Lower lobe of right lung (tissue), 2 donors: ENCODE measurements at regions not wholly inside any gene's neighbourhood (a gene's known extent, or its start where the extent isn't known, plus 50 kb on each side); places are given as distances from the start of the nearest gene placed in this dataset.

Experiments
- ATAC-seq, 2 donors: fragments of 200-7000 bp; cut with Tn5 transposase; one replicate each; pipeline ENCODE4 v1.9.1; 2020 to 2022; ENCODE audit warnings: mild to moderate bottlenecking in 2 of 2, moderate library complexity in 2 of 2
- DNase-seq: peaks from one replicate; pipeline ENCODE4 v3.0.0-alpha.2; 2020
- H3K27ac ChIP-seq: fragments of 200-600 bp; one replicate; pipeline ENCODE4 v1.8.0; 2022
- H3K27me3 ChIP-seq: fragments of 200-600 bp; one replicate; pipeline ENCODE4 v1.8.0; 2022; ENCODE audit warnings: low read depth
- H3K36me3 ChIP-seq: fragments of 200-600 bp; one replicate; pipeline ENCODE4 v1.8.0; 2022; ENCODE audit warnings: mild to moderate bottlenecking
- H3K4me1 ChIP-seq: fragments of 200-600 bp; one replicate; pipeline ENCODE4 v1.8.0; 2022
- H3K4me3 ChIP-seq: fragments of 200-600 bp; one replicate; pipeline ENCODE4 v1.8.0; 2022; ENCODE audit warnings: mild to moderate bottlenecking
- H3K9me3 ChIP-seq: fragments of 200-600 bp; one replicate; pipeline ENCODE4 v1.8.0; 2022
- CTCF ChIP-seq: fragments of 200-600 bp; IDR thresholded peaks from one replicate; pipeline ENCODE4 v1.8.0; 2022; ENCODE audit warnings: antibody characterized with exemption, mild to moderate bottlenecking
- intact Hi-C: fragments of 100-400 bp; cut with DNase I; formaldehyde crosslinking; loops from one replicate; pipeline ENCODE4 v1.11.0; 2022
- donor health status: DM: no; HTN: yes; CAD: no; lungs with severe emphysema.

DNA sequence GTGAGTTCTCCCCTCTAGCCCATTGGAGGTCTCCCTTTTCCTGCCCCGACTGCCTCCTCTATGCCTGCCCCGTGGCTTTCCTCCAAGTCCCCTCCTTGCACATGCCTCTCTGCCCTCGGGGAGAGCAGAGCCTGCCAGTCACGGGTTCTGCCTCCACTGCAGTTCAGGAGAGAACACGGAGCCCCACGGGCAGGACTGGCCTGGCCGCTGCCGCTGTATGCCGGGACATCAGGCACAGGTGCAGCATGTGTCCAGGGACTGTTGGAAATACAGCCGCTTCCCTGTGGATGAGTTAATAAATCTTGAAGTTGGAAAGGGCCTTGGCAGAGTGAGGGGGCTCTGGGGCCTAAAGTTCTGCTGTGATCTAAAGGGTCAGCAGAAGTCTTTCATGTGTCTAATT lies 676.6 kb downstream of the MATN1 start:
- no peak for TF ChIP-seq CTCF

GRCh38 chr1:30045304-30046090 lies 677.9 kb downstream of the MATN1 start:
- intact Hi-C loops: no loop called here
- no peak overlapping the region for H3K4me3 ChIP-seq
- ATAC-seq: no peak
- no peaks in the 10 kb centered on the region for H3K9me3 ChIP-seq
- no peaks in the 10 kb centered on the region for H3K36me3 ChIP-seq
- no peak for TF ChIP-seq CTCF
- H3K4me1 ChIP-seq: no peaks in the 10 kb centered on the region
- H3K27ac ChIP-seq: no peak overlapping the region
- peaks cover 4% of the 10 kb centered on the region for H3K27me3 ChIP-seq
- DNase-seq: no peak

More for the DNA sequence above, 676.6 kb downstream of the MATN1 start:
- no peak for DNase-seq
- no peak for ATAC-seq
- Histone ChIP-seq H3K27me3 (peaks cover 4% of the 10 kb centered on the region), H3K4me3 (no peak overlapping the region), H3K36me3 (no peaks in the 10 kb centered on the region), H3K9me3 (no peaks in the 10 kb centered on the region), H3K4me1 (no peaks in the 10 kb centered on the region), H3K27ac (no peak overlapping the region)
- intact Hi-C loops: no loop called here

DNA sequence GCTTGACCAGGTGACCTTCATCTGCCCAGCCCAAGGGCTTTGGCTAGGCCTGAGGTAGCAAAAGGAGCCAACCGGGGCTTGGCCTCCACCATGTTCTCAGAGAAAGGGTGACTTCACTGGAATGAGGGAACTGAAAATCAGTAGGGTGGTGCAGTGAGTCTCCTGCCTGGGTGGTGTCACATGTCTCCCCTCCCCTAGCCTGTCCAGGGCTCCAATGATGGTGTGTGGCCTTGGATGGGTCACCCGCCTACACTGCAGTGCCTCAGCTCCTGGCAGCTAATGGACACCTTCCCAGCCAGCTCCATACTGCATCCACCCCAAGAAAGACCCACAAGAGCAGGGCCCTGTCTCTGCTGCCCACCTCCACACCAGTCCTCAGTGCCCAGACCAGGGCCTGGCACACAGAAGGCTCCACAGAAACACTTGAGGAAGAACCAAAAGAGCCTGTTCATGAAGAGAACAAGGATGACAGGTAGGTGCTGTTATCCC lies 678.7 kb downstream of the MATN1 start:
- TF ChIP-seq CTCF: no peak
- H3K9me3 ChIP-seq: no peaks in the 10 kb centered on the region
- no peak for DNase-seq
- H3K27ac ChIP-seq: no peak overlapping the region
- H3K27me3 ChIP-seq: peaks cover 2% of the 10 kb centered on the region
- ATAC-seq: no peak
- intact Hi-C loops: no loop called here
- no peak overlapping the region for H3K4me3 ChIP-seq
- no peaks in the 10 kb centered on the region for H3K4me1 ChIP-seq
- H3K36me3 ChIP-seq: no peaks in the 10 kb centered on the region

DNA sequence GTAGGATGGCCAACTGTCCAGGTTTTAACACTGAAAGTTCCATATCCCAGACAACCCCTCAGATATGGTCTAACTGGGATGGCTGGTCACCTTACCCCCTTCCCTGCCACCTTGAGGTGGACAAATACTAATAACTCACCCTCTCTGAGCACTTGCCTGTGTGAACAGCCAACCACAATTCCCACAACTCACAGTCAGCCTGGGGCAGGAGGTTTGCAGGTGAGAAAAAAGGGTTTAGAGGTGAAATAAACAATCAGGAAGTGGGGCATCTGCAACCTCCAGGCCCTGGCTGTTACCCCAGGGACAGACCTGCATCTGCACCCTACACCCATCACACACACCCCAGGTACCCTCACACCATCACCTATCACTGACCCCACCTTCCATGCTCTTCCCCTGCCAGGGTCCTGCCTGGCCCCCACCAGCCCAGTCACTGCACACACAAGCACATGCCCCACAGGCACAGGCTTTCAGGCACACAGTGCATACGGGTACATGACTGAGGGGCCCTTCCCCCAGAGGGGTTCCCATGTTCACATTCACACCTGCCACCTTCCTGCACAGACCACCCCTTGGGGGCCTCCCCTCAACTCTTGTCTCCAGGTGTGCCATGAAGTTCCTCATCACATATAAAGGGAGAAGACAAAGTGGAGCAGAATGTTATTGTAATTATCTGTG lies 679.5 kb downstream of the MATN1 start:
- Histone ChIP-seq H3K9me3 (no peaks in the 10 kb centered on the region), H3K4me3 (no peak overlapping the region)
- ATAC-seq: no peak

DNA sequence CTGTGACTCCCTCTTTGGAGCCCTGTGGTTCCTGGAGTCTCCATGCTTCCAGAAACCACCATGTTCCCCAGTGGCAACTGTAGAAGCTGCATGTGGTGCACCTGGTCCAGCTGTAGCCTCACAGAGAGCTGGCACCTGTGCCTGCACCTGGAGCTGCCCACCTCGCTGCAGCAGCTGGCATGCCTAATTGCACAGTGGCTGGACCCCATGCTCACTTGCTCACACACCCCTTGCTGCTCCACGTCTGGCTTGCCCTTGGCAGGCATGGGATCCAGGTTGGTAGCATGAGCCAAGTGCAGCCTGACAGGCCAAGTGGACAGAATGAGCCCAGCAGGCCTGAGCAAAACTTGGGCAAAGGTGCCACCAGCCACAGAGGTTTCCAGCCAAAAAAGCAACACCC lies 680.1 kb downstream of the MATN1 start:
- Histone ChIP-seq H3K27ac (no peak overlapping the region), H3K36me3 (no peaks in the 10 kb centered on the region), H3K4me1 (no peaks in the 10 kb centered on the region), H3K4me3 (no peak overlapping the region), H3K27me3 (no peaks in the 10 kb centered on the region), H3K9me3 (no peaks in the 10 kb centered on the region)
- no peak for TF ChIP-seq CTCF
- ATAC-seq (no peak), DNase-seq (no peak)
- intact Hi-C loops: no loop called here

More for the DNA sequence above, 679.5 kb downstream of the MATN1 start:
- Histone ChIP-seq H3K4me1 (no peaks in the 10 kb centered on the region), H3K36me3 (no peaks in the 10 kb centered on the region), H3K27ac (no peak overlapping the region), H3K27me3 (no peaks in the 10 kb centered on the region)
- TF ChIP-seq CTCF: no peak
- DNase-seq: no peak
- intact Hi-C loops: no loop called here
